ENCODE measurements at regions not wholly inside any gene's neighbourhood (a gene's known extent, or its start where the extent isn't known, plus 50 kb on each side); places are given as distances from the start of the nearest gene placed in this dataset.

- TF ChIP-seq CTCF (IDR thresholded peaks at IDR 0.05) (no peak), POLR2A (IDR thresholded peaks at IDR 0.05) (no peak)
Observed at GRCh38 chr10:36621346-36621745, 504.1 kb upstream of the ANKRD30A start.

Measured in right lobe of liver (tissue), 4 donors.